Mucosa of descending colon (tissue), 3 donors: ENCODE measurements at regions not wholly inside any gene's neighbourhood (a gene's known extent, or its start where the extent isn't known, plus 50 kb on each side); places are given as distances from the start of the nearest gene placed in this dataset.

Experiments used
- ATAC-seq: fragments of 200-7000 bp; cut with Tn5 transposase; one replicate; pipeline ENCODE4 v1.9.1; 2020; ENCODE audit warnings: mild to moderate bottlenecking, moderate library complexity
- DNase-seq, 3 donors: peaks; one replicate each; pipeline ENCODE4 v3.0.0-alpha.2; 2020
- H3K36me3 ChIP-seq: fragments of 200-600 bp; one replicate; pipeline ENCODE4 v1.8.0; 2021; ENCODE audit warnings: low read depth, mild to moderate bottlenecking
- H3K4me1 ChIP-seq: fragments of 200-600 bp; one replicate; pipeline ENCODE4 v1.8.0; 2021; ENCODE audit warnings: low read depth, mild to moderate bottlenecking
- H3K4me3 ChIP-seq: fragments of 200-600 bp; one replicate; pipeline ENCODE4 v1.8.0; 2021; ENCODE audit warnings: mild to moderate bottlenecking
- H3K9me3 ChIP-seq: fragments of 200-600 bp; one replicate; pipeline ENCODE4 v1.8.0; 2021; ENCODE audit warnings: mild to moderate bottlenecking
- intact Hi-C, 2 donors: fragments of 100-400 bp; cut with DNase I in 1 of 2; cut with micrococcal nuclease in 1 of 2; formaldehyde crosslinking; loops; one replicate each; pipeline versions ENCODE4 v1.11.0 to v1.11.1; 2022; cut with DNase I, micrococcal nuclease
- TF ChIP-seq, protein P1 (sequence below): fragments of 200-600 bp; IDR thresholded peaks from one replicate; pipeline ENCODE4 v1.8.0; 2022; ENCODE audit warnings: antibody characterized with exemption, mild to moderate bottlenecking
- donor health status: DM: no; HTN: no; CAD: no; lungs with moderate emphysema.
- donor health status: DM: no; HTN: no; CAD: no.
- donor health status: DM: no; HTN: yes; CAD: no.

DNA sequence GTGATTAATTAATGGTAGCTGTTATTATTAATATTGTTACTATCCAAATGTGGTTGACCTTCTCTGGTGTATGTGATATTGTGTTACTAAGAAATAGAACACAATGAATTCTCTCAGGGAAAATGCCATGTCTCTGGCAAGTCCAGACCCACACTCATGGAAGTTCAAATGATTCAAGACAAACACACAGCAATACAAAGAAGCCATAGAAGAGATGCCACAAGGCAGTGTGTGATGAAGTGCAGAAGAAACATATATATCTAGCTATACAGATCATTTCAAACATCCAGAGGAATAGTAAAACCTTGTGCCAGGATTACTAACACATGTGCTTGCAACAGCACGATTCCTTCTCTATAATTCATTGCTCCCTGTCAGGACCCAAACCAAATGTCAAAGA lies 93.1 kb upstream of the SOD3 start:
- Histone ChIP-seq H3K4me1 (no peaks in the 10 kb centered on the region), H3K9me3 (no peaks in the 10 kb centered on the region), H3K4me3 (no peak overlapping the region), H3K36me3 (no peaks in the 10 kb centered on the region)
- TF ChIP-seq, protein P1, sequence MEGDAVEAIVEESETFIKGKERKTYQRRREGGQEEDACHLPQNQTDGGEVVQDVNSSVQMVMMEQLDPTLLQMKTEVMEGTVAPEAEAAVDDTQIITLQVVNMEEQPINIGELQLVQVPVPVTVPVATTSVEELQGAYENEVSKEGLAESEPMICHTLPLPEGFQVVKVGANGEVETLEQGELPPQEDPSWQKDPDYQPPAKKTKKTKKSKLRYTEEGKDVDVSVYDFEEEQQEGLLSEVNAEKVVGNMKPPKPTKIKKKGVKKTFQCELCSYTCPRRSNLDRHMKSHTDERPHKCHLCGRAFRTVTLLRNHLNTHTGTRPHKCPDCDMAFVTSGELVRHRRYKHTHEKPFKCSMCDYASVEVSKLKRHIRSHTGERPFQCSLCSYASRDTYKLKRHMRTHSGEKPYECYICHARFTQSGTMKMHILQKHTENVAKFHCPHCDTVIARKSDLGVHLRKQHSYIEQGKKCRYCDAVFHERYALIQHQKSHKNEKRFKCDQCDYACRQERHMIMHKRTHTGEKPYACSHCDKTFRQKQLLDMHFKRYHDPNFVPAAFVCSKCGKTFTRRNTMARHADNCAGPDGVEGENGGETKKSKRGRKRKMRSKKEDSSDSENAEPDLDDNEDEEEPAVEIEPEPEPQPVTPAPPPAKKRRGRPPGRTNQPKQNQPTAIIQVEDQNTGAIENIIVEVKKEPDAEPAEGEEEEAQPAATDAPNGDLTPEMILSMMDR: no peak
- ATAC-seq (no peak), DNase-seq (no peak)
- intact Hi-C loops: loop anchor here in 1 of 2 donors (10.0 kb wide), 1 partner anchor 217 kb away; no protein-coding TSS in a partner anchor

DNA sequence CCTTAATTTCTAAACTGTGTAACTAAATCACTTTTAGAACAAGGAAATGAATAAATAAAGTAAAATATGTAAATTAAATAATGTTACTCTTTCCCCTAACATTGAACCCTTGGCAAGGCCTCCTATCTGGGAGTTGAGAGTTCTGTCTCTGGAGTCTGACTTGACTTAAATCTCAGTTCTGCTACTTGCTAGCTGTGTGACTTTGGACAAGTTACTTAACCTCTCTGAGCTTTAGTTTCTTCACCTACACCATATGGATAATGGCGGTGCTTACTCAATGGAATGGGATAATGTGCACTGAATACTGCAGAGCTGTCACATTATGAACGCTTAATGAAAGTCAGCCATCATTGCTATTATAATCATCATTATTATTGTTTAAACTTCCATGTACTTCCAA lies 92.1 kb upstream of the SOD3 start:
- TF ChIP-seq, protein P1: no peak
- no peak for ATAC-seq
- intact Hi-C loops: loop anchor here in 1 of 2 donors (10.0 kb wide), 1 partner anchor 218 kb away; no protein-coding TSS in a partner anchor

DNA sequence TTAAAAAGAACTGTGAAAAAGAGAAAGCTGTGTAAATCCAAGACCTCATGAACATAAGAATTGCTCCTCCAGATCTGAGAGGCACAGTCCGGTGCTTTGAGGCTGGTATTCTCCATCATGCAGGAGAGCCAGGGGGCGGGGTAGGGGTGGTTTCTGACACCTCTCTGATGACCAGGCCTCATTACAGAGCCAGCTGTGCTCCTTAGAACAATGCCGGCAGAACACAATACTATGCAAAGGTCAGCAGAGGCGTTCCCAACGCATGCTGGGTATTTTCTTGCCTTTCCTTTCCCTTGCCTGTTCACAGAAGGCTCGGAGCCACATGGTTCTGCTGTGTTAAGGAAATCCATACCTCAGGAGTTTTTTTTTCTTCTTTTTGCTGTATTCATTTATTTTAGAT lies 91.2 kb upstream of the SOD3 start:
- no peaks in the 10 kb centered on the region for H3K4me1 ChIP-seq
- intact Hi-C loops: loop anchor here in 1 of 2 donors (10.0 kb wide), 1 partner anchor 219 kb away; no protein-coding TSS in a partner anchor
- TF ChIP-seq, protein P1: no peak
- H3K4me3 ChIP-seq: no peak overlapping the region
- DNase-seq (no peak), ATAC-seq (no peak)
- H3K36me3 ChIP-seq: no peaks in the 10 kb centered on the region
- H3K9me3 ChIP-seq: no peaks in the 10 kb centered on the region

More for the DNA sequence above, 92.1 kb upstream of the SOD3 start:
- Histone ChIP-seq H3K4me3 (no peak overlapping the region), H3K9me3 (no peaks in the 10 kb centered on the region), H3K4me1 (no peaks in the 10 kb centered on the region), H3K36me3 (no peaks in the 10 kb centered on the region)
- no peak for DNase-seq

DNA sequence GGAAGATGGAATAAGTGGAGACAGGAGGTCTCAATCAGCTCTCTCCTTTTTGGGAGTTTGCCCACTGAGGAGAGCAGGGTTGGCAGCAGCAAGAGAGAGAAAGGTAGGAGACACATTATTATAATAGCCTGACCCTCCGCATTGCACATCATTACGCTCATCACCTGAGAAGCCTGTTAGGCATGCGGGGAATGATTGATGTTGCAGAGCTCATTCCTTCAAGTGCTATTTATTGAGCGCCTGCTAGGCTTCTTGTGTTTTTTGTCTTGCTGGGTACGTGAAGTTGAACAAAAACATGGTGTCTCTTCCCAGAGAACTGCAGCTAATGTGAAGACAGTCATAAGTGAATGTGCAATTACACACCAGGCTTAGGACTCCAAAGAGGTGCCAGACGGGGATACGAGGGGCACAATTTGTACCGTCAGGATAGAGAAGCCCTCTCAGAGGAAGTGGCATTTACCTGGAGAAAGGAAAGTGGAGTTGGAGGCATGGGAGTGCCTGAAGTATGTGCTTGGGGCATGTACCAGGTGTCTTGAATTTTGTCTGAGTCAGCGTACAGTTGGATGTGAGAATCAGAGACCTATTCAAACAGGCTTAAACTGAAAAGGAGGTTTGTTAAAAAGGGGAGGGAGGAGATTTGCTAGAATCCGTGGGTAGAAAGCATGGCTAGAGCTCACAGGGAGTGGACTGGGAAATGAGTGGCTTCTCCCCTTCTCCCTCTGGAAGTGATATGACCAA lies 90.2 kb upstream of the SOD3 start:
- intact Hi-C loops: loop anchor here in 1 of 2 donors (10.0 kb wide), 1 partner anchor 220 kb away; no protein-coding TSS in a partner anchor
- Histone ChIP-seq H3K4me3 (no peak overlapping the region), H3K4me1 (no peaks in the 10 kb centered on the region), H3K9me3 (no peaks in the 10 kb centered on the region), H3K36me3 (no peaks in the 10 kb centered on the region)
- DNase-seq (no peak), ATAC-seq (no peak)
- TF ChIP-seq, protein P1: no peak

DNA sequence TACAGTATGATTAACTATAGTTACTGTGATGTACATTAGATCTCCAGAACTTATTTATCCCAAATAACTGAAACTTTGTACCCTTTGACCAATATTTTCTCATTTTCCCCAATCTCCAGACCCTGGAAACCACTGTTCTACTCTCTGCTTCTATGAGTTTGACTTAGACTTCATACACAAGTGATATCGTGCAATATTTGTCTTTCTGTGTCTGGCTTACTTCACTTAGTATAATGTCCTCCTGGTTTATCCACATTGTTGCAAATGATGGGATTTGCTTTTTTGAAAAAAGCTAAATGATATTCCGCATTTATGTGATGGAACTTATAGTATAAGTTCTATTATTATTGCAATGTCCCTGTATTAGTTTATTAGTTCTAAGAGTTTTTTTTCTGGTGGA lies 81.8 kb upstream of the SOD3 start:
- Histone ChIP-seq H3K9me3 (peaks cover 6% of the 10 kb centered on the region), H3K36me3 (no peaks in the 10 kb centered on the region), H3K4me1 (no peaks in the 10 kb centered on the region), H3K4me3 (no peak overlapping the region)
- TF ChIP-seq, protein P1: no peak
- intact Hi-C loops: no loop called here
- DNase-seq: no peak
- ATAC-seq: no peak
